ENCODE measurements at regions not wholly inside any gene's neighbourhood (a gene's known extent, or its start where the extent isn't known, plus 50 kb on each side); places are given as distances from the start of the nearest gene placed in this dataset.

- ATAC-seq (ENCODE audit: low read depth), result no peak
- Mint-ChIP-seq H3K27me3 (peaks cover 2% of the 10 kb centered on the region), H3K4me3 (no peak overlapping the region), H3K4me1 (no peaks in the 10 kb centered on the region), H3K27ac (no peak overlapping the region), H3K36me3 (no peaks in the 10 kb centered on the region), H3K9me3 (no peaks in the 10 kb centered on the region)
- DNase-seq (ENCODE audit: low spot score in 2 of 2), result no peak
These were observed 246.4 kb upstream of the NR5A2 start for GRCh38 chr1:199780948-199781670.

DNA sequence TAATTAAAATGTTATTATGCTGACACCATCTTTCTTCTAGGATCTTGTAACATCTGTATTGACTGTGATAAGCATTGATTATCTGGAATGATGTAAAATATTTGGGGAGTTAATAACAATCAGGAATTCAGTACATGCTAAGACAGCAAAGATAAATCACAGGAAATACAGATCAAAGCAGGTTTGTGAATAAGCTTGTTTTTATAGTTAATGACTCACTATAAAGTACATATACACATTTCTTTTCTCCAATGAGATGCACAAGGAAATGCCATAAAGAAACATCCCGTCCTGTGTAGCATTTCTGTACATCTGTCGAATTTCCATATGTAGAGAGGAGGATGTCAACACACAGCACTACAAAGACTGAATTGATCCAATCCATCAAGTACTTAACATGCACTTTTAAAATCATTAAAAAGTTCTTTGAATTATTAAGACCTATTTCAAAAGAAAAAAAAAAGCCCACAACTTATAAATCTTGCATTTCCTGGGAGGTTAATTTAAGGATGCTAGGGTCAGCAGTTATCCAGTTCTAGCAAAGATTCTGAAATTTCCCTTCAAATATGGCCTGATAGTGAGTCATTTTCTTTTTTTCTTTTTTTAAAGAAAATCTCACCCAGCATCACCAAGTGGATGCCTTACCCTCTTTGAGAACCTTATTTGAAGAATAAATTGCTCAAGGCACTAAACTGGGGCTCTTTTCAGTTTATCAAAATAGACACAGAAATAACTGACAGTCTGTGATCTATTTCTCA lies 243.2 kb upstream of the NR5A2 start:
- no peak overlapping the region for H3K4me3 Mint-ChIP-seq
- H3K36me3 Mint-ChIP-seq, result no peaks in the 10 kb centered on the region
- no peak for ATAC-seq (ENCODE audit: low read depth)
- peaks cover 1% of the 10 kb centered on the region for H3K27me3 Mint-ChIP-seq
- no peaks in the 10 kb centered on the region for H3K9me3 Mint-ChIP-seq
- DNase-seq (ENCODE audit: low spot score in 2 of 2), result no peak
- H3K27ac Mint-ChIP-seq, result no peak overlapping the region
- no peaks in the 10 kb centered on the region for H3K4me1 Mint-ChIP-seq

DNA sequence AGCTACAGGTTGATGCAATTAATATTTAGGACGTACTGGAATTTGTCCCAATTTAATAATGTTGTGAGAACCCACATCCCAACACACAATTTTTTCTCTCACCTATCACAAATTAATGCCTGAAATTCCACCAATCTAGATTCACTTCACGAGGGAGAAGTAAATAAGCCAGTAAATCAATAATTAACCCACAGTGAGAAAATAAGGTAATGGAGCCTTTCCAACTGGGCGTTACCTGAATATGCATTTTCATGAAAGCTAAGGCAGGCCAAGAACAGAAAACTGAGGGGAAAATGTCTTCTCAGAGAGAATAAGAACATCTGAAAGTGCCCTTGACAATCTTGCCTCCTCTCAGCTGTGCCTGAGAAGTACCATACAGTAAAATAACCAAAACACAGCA lies 240.8 kb upstream of the NR5A2 start:
- H3K36me3 Mint-ChIP-seq, result no peaks in the 10 kb centered on the region
- ATAC-seq (ENCODE audit: low read depth) (no peak), DNase-seq (ENCODE audit: low spot score in 2 of 2) (no peak)
- no peak overlapping the region for H3K27ac Mint-ChIP-seq
- peaks cover 5% of the 10 kb centered on the region for H3K4me1 Mint-ChIP-seq
- peaks cover 1% of the 10 kb centered on the region for H3K27me3 Mint-ChIP-seq
- H3K4me3 Mint-ChIP-seq, result no peak overlapping the region
- no peaks in the 10 kb centered on the region for H3K9me3 Mint-ChIP-seq

GRCh38 chr1:199789141-199789540 lies 238.4 kb upstream of the NR5A2 start:
- H3K4me1 Mint-ChIP-seq, result peaks cover 5% of the 10 kb centered on the region
- no peaks in the 10 kb centered on the region for H3K9me3 Mint-ChIP-seq
- DNase-seq (ENCODE audit: low spot score in 2 of 2), result no peak
- H3K4me3 Mint-ChIP-seq, result no peak overlapping the region
- ATAC-seq (ENCODE audit: low read depth), result no peak
- no peaks in the 10 kb centered on the region for H3K36me3 Mint-ChIP-seq
- H3K27me3 Mint-ChIP-seq, result peaks cover 1% of the 10 kb centered on the region
- H3K27ac Mint-ChIP-seq, result no peak overlapping the region

GRCh38 chr1:199791495-199791894 lies 236.0 kb upstream of the NR5A2 start:
- H3K9me3 Mint-ChIP-seq, result peaks cover 3% of the 10 kb centered on the region
- H3K36me3 Mint-ChIP-seq, result no peaks in the 10 kb centered on the region
- DNase-seq (ENCODE audit: low spot score in 2 of 2) (no peak), ATAC-seq (ENCODE audit: low read depth) (no peak)
- H3K27ac Mint-ChIP-seq, result no peak overlapping the region
- no peak overlapping the region for H3K4me3 Mint-ChIP-seq
- H3K4me1 Mint-ChIP-seq, result peaks cover 5% of the 10 kb centered on the region
- peaks cover 3% of the 10 kb centered on the region for H3K27me3 Mint-ChIP-seq

DNA sequence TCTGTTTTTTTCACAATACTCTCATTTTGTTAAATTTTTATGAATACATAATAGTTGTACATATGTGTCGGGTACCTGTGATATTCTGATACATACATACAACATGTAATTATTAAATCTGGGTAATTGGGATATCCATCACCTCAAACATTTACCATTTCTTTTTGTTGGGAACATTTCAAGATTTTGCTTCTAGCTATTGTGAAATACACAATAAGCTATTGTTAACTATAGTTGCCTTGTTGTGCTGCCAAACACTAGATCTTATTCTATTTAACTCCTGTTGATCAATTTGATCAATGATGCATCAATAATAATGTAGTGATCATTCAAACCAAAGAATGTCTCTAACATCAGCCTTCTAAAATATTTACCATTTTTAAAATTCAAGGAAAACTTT lies 234.6 kb upstream of the NR5A2 start:
- Mint-ChIP-seq H3K9me3 (peaks cover 3% of the 10 kb centered on the region), H3K36me3 (no peaks in the 10 kb centered on the region), H3K27ac (no peak overlapping the region)

DNA sequence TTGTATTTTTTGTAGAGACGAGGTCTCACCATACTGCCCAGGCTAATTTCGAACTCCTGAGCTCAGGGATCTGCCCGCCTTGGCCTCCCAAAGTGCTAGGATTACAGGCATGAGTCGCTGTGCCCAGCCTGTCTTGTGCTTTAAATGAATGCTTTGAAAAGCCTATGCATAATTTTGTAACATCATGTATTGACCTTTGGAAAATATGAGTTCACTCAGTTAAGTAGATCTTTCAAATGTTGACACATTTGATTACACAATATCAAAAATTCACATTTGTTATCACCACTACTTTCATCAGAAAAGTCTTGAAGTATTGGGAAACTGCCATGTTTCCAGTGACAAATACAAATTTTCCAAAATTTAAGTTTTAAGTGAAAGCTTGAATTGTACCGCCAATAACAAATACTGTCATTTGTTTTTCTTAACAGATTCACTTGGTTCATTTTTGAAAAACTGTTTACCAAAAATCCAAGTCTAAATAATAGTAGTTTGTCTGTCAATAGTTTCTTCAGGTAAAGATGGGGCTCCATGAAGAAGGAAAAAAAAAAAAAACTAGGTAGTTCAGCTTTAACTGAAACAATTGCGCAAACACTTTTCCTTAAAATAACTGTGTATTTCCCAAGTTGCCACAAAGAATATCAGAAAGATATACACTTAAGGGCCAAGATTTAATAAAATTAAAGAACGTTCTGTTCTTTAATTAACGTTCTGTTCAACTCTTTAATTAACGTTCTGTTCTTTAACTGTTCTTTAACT lies 233.2 kb upstream of the NR5A2 start:
- DNase-seq (ENCODE audit: low spot score in 2 of 2) (no peak), ATAC-seq (ENCODE audit: low read depth) (no peak)
- Mint-ChIP-seq H3K4me1 (peaks cover 5% of the 10 kb centered on the region), H3K36me3 (no peaks in the 10 kb centered on the region), H3K4me3 (no peak overlapping the region), H3K27me3 (peaks cover 3% of the 10 kb centered on the region), H3K9me3 (peaks cover 3% of the 10 kb centered on the region), H3K27ac (no peak overlapping the region)

More for the DNA sequence above, 234.6 kb upstream of the NR5A2 start:
- no peak for DNase-seq (ENCODE audit: low spot score in 2 of 2)
- Mint-ChIP-seq H3K27me3 (peaks cover 3% of the 10 kb centered on the region), H3K4me1 (peaks cover 5% of the 10 kb centered on the region), H3K4me3 (no peak overlapping the region)
- no peak for ATAC-seq (ENCODE audit: low read depth)

- Mint-ChIP-seq H3K4me1 (no peaks in the 10 kb centered on the region), H3K4me3 (no peak overlapping the region), H3K36me3 (no peaks in the 10 kb centered on the region), H3K27ac (no peak overlapping the region), H3K9me3 (peaks cover 3% of the 10 kb centered on the region), H3K27me3 (peaks cover 7% of the 10 kb centered on the region)
- no peak for DNase-seq (ENCODE audit: low spot score in 2 of 2)
- no peak for ATAC-seq (ENCODE audit: low read depth)
These were observed 228.4 kb upstream of the NR5A2 start for GRCh38 chr1:199799116-199799515.

GRCh38 chr1:199804526-199804925 lies 223.0 kb upstream of the NR5A2 start:
- Mint-ChIP-seq H3K9me3 (no peaks in the 10 kb centered on the region), H3K36me3 (no peaks in the 10 kb centered on the region)

GRCh38 chr1:199808110-199808870 lies 219.2 kb upstream of the NR5A2 start:
- Mint-ChIP-seq H3K9me3 (no peaks in the 10 kb centered on the region), H3K27ac (no peak overlapping the region), H3K36me3 (no peaks in the 10 kb centered on the region), H3K4me1 (no peaks in the 10 kb centered on the region), H3K27me3 (peaks cover 6% of the 10 kb centered on the region), H3K4me3 (no peak overlapping the region)
- DNase-seq (ENCODE audit: low spot score in 2 of 2), result no peak
- no peak for ATAC-seq (ENCODE audit: low read depth)

More at GRCh38 chr1:199804526-199804925, 223.0 kb upstream of the NR5A2 start:
- Mint-ChIP-seq H3K4me3 (no peak overlapping the region), H3K27ac (no peak overlapping the region), H3K27me3 (peaks cover 7% of the 10 kb centered on the region), H3K4me1 (no peaks in the 10 kb centered on the region)
- ATAC-seq (ENCODE audit: low read depth), result no peak
- DNase-seq (ENCODE audit: low spot score in 2 of 2), result no peak

DNA sequence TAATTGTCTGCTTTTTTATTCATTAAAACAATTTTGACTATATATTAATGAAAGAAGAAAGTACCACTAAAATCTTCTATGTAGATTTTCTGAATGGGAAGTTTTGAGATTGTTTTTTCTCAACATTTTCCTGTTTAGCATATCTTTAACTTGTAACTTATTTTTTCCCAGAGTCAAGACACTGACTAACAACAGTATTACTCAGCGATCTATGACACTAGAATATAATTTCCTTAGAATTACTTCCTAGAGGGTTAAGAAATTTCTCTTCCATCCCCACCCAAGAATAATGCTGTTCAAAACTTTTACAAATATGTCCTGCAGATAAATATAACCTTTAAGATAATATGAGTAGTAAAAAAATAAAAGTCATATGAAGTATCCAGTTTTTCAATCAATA lies 218.2 kb upstream of the NR5A2 start:
- no peak overlapping the region for H3K4me3 Mint-ChIP-seq
- H3K9me3 Mint-ChIP-seq, result no peaks in the 10 kb centered on the region
- no peaks in the 10 kb centered on the region for H3K4me1 Mint-ChIP-seq
- ATAC-seq (ENCODE audit: low read depth) (no peak), DNase-seq (ENCODE audit: low spot score in 2 of 2) (no peak)
- H3K36me3 Mint-ChIP-seq, result no peaks in the 10 kb centered on the region
- H3K27ac Mint-ChIP-seq, result no peak overlapping the region
- peaks cover 7% of the 10 kb centered on the region for H3K27me3 Mint-ChIP-seq

DNA sequence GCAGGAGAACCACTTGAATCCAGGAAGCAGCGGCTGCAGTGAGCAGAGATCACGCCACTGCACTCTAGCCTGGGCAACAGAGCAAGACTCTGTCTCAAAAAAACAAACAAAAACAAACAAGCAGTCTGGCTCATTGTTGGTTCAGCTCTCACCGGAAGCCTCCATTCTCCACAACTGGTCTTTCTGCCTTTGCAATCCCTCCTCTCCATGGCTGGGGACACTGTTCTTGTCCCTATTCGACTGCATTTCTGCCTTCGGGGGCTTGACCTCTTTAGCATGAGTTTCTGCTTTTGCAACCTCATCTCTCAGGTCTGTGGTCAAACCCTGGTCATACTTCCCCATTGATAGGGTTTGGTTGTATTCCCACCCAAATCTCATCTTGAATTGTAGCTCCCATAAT lies 216.3 kb upstream of the NR5A2 start:
- H3K4me1 Mint-ChIP-seq, result peaks cover 2% of the 10 kb centered on the region
- H3K36me3 Mint-ChIP-seq, result peaks cover 1% of the 10 kb centered on the region
- no peak for DNase-seq (ENCODE audit: low spot score in 2 of 2)
- peaks cover 4% of the 10 kb centered on the region for H3K27me3 Mint-ChIP-seq
- peaks cover 4% of the 10 kb centered on the region for H3K9me3 Mint-ChIP-seq
- no peak for ATAC-seq (ENCODE audit: low read depth)
- no peak overlapping the region for H3K4me3 Mint-ChIP-seq
- H3K27ac Mint-ChIP-seq, result no peak overlapping the region

DNA sequence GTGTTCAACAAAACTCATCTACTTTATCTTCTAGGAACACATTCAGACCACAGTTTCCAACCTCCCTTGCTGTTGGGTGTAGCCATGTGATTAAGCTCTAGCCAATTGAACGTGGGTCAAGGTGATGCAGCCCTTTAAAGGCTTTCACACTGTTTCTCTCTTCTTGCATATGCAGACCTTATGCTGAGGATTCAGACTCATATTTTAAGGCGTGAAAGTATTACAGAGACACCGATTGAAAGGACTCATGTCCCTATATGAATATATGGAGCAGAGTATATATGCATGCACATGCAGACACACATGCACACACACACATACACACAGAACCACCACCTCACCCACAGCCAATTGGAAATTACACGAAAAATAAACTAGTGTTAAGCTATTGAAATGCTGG lies 214.3 kb upstream of the NR5A2 start:
- Mint-ChIP-seq H3K36me3 (peaks cover 1% of the 10 kb centered on the region), H3K27ac (no peak overlapping the region), H3K9me3 (peaks cover 4% of the 10 kb centered on the region), H3K27me3 (peaks cover 4% of the 10 kb centered on the region), H3K4me1 (peaks cover 2% of the 10 kb centered on the region), H3K4me3 (no peak overlapping the region)
- ATAC-seq (ENCODE audit: low read depth) (no peak), DNase-seq (ENCODE audit: low spot score in 2 of 2) (no peak)

DNA sequence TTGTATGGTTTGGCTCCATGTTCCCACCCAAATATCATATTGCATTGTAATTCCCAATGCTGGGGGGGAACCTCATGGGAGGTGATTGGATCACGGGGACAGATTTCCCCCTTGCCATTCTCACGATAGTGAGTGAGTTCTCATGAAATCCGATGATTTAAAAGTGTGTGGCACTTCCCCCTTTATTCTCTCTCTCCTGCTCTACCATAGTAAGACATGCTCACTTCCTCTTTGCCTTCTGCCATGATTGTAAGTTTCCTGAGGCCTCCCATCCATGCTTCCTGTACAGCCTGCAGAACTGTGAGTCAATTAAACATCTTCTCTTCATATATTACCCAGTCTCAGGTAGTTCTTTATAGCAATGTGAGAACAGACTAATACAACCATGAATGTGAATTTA lies 211.6 kb upstream of the NR5A2 start:
- peaks cover 2% of the 10 kb centered on the region for H3K4me1 Mint-ChIP-seq
- H3K4me3 Mint-ChIP-seq, result no peak overlapping the region
- H3K27me3 Mint-ChIP-seq, result peaks cover 7% of the 10 kb centered on the region
- H3K9me3 Mint-ChIP-seq, result peaks cover 4% of the 10 kb centered on the region
- ATAC-seq (ENCODE audit: low read depth) (no peak), DNase-seq (ENCODE audit: low spot score in 2 of 2) (no peak)
- H3K27ac Mint-ChIP-seq, result no peak overlapping the region
- H3K36me3 Mint-ChIP-seq, result peaks cover 1% of the 10 kb centered on the region

Data from memory B cell (primary cell).